T-helper 1 cell treated with Interleukin-12 subunit alpha and Interleukin-12 subunit beta and Interleukin-4 antibody, amounts not matched to agents 30 μg/mL and 1 μg/mL, for 36 hours (primary cell): ENCODE measurements at regions not wholly inside any gene's neighbourhood (a gene's known extent, or its start where the extent isn't known, plus 50 kb on each side); places are given as distances from the start of the nearest gene placed in this dataset.

ENCODE experiments used
- H3K27ac Mint-ChIP-seq: one replicate; pipeline ENCODE4 v1.8.0; 2021; ENCODE audit warnings: mild to moderate bottlenecking, mixed read lengths
- H3K27me3 Mint-ChIP-seq: one replicate; pipeline ENCODE4 v1.8.0; 2021; ENCODE audit warnings: low read depth, mixed read lengths
- H3K36me3 Mint-ChIP-seq: one replicate; pipeline ENCODE4 v1.8.0; 2021; ENCODE audit warnings: low read depth, mixed read lengths
- H3K4me1 Mint-ChIP-seq: one replicate; pipeline ENCODE4 v1.8.0; 2021; ENCODE audit warnings: low read depth, mixed read lengths
- H3K4me3 Mint-ChIP-seq: one replicate; pipeline ENCODE4 v1.8.0; 2021; ENCODE audit warnings: mild to moderate bottlenecking, moderate library complexity, mixed read lengths
- H3K9me3 Mint-ChIP-seq: one replicate; pipeline ENCODE4 v1.8.0; 2021; ENCODE audit warnings: mixed read lengths

DNA sequence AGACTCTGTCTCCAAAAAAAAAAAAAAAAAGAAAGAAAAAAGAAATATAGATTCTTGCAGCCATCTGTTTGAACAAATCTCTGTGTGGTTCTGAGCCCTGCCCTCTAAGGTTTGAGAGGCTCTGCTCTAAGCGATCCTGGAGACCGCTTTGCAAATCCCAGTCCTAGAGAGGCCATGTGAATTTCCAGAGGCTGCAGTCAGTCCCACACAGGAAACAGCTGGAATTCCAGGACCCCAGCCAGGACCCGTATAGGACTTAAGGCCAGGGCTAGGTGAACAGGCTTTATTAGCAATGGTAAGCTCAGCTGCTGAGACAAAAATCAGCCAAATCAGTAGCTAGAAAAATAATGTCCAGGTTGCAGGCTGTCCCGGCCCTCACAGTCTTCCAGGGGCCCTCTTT, 154.8 kb downstream of the RPS24 start:
- no peaks in the 10 kb centered on the region for H3K27me3 Mint-ChIP-seq
- H3K4me1 Mint-ChIP-seq, result no peaks in the 10 kb centered on the region
- H3K36me3 Mint-ChIP-seq, result no peaks in the 10 kb centered on the region
- H3K9me3 Mint-ChIP-seq, result peaks cover 4% of the 10 kb centered on the region
- no peak overlapping the region for H3K27ac Mint-ChIP-seq
- H3K4me3 Mint-ChIP-seq, result no peak overlapping the region

- Mint-ChIP-seq H3K27me3 (no peaks in the 10 kb centered on the region), H3K9me3 (peaks cover 7% of the 10 kb centered on the region), H3K27ac (no peak overlapping the region), H3K4me1 (no peaks in the 10 kb centered on the region), H3K36me3 (no peaks in the 10 kb centered on the region), H3K4me3 (no peak overlapping the region)
Observed at GRCh38 chr10:78190051-78190825, 156.6 kb downstream of the RPS24 start.

- peaks cover 7% of the 10 kb centered on the region for H3K9me3 Mint-ChIP-seq
Observed at GRCh38 chr10:78191301-78191700, 157.6 kb downstream of the RPS24 start.

DNA sequence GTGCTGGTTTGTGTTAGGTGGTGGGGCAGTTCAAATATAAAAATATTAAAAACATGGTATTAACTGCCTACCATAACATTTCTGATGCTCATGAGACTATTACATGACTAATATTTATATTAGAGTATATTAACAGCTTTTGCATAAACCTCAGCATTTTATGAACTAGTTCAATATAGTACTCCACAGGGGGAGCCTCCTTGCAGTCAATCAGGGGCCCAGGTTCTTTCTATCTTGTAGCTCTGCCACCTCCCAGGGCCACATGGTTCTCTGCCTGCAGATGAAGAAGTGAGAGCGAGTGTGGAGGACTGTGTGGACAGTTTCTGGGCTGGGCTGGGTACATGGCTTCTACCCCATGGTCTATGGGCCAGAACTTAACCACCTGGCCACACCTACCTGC, 159.5 kb downstream of the RPS24 start:
- H3K9me3 Mint-ChIP-seq, result peaks cover 7% of the 10 kb centered on the region
- H3K27me3 Mint-ChIP-seq, result no peaks in the 10 kb centered on the region
- H3K36me3 Mint-ChIP-seq, result no peaks in the 10 kb centered on the region
- no peaks in the 10 kb centered on the region for H3K4me1 Mint-ChIP-seq
- no peak overlapping the region for H3K27ac Mint-ChIP-seq
- H3K4me3 Mint-ChIP-seq, result no peak overlapping the region

More at GRCh38 chr10:78191301-78191700, 157.6 kb downstream of the RPS24 start:
- no peak overlapping the region for H3K4me3 Mint-ChIP-seq
- no peaks in the 10 kb centered on the region for H3K36me3 Mint-ChIP-seq
- H3K27ac Mint-ChIP-seq, result no peak overlapping the region
- no peaks in the 10 kb centered on the region for H3K4me1 Mint-ChIP-seq
- no peaks in the 10 kb centered on the region for H3K27me3 Mint-ChIP-seq

DNA sequence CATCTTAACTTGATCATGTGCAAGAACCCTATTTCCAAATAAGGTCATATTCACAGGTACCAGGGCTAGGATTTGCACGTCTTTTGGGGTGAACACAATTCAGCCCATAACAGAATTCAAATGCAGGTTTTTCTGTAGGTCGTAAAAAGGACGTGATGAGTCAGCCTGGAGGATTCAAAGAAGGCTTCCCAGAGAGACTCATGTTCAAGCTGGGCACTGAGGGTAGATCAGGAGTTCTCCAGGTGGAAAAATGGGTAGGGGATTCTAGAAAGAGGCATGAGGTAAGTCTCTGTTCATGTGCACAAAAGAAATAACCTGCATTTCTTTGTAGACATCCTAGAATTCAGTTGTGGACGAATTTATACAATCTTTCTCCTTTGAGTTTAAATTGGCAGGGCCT, 160.4 kb downstream of the RPS24 start:
- Mint-ChIP-seq H3K36me3 (no peaks in the 10 kb centered on the region), H3K4me1 (no peaks in the 10 kb centered on the region), H3K27me3 (no peaks in the 10 kb centered on the region), H3K4me3 (no peak overlapping the region), H3K27ac (no peak overlapping the region), H3K9me3 (peaks cover 7% of the 10 kb centered on the region)

GRCh38 chr10:78194539-78195402, 161.1 kb downstream of the RPS24 start:
- Mint-ChIP-seq H3K27ac (no peak overlapping the region), H3K27me3 (no peaks in the 10 kb centered on the region), H3K36me3 (no peaks in the 10 kb centered on the region)

GRCh38 chr10:78196396-78196795, 162.7 kb downstream of the RPS24 start:
- Mint-ChIP-seq H3K4me1 (no peaks in the 10 kb centered on the region), H3K27me3 (no peaks in the 10 kb centered on the region), H3K9me3 (peaks cover 7% of the 10 kb centered on the region), H3K4me3 (no peak overlapping the region), H3K27ac (no peak overlapping the region), H3K36me3 (no peaks in the 10 kb centered on the region)

More at GRCh38 chr10:78194539-78195402, 161.1 kb downstream of the RPS24 start:
- H3K4me3 Mint-ChIP-seq, result no peak overlapping the region
- H3K4me1 Mint-ChIP-seq, result no peaks in the 10 kb centered on the region
- peaks cover 7% of the 10 kb centered on the region for H3K9me3 Mint-ChIP-seq

- Mint-ChIP-seq H3K27me3 (no peaks in the 10 kb centered on the region), H3K27ac (no peak overlapping the region), H3K36me3 (no peaks in the 10 kb centered on the region)
Observed at GRCh38 chr10:78196964-78197363, 163.3 kb downstream of the RPS24 start.

GRCh38 chr10:78197628-78198272, 164.1 kb downstream of the RPS24 start:
- peaks cover 7% of the 10 kb centered on the region for H3K9me3 Mint-ChIP-seq
- no peaks in the 10 kb centered on the region for H3K27me3 Mint-ChIP-seq
- no peaks in the 10 kb centered on the region for H3K4me1 Mint-ChIP-seq
- H3K4me3 Mint-ChIP-seq, result no peak overlapping the region
- no peaks in the 10 kb centered on the region for H3K36me3 Mint-ChIP-seq
- H3K27ac Mint-ChIP-seq, result no peak overlapping the region

More at GRCh38 chr10:78196964-78197363, 163.3 kb downstream of the RPS24 start:
- Mint-ChIP-seq H3K4me1 (no peaks in the 10 kb centered on the region), H3K4me3 (no peak overlapping the region), H3K9me3 (peaks cover 7% of the 10 kb centered on the region)

- Mint-ChIP-seq H3K9me3 (no peaks in the 10 kb centered on the region), H3K27ac (no peak overlapping the region), H3K27me3 (no peaks in the 10 kb centered on the region), H3K4me1 (no peaks in the 10 kb centered on the region), H3K36me3 (no peaks in the 10 kb centered on the region), H3K4me3 (no peak overlapping the region)
Observed at GRCh38 chr10:78199005-78199725, 165.5 kb downstream of the RPS24 start.

GRCh38 chr10:78199759-78200158, 166.1 kb downstream of the RPS24 start:
- Mint-ChIP-seq H3K9me3 (no peaks in the 10 kb centered on the region), H3K4me3 (no peak overlapping the region), H3K27me3 (no peaks in the 10 kb centered on the region), H3K4me1 (no peaks in the 10 kb centered on the region), H3K36me3 (no peaks in the 10 kb centered on the region), H3K27ac (no peak overlapping the region)

DNA sequence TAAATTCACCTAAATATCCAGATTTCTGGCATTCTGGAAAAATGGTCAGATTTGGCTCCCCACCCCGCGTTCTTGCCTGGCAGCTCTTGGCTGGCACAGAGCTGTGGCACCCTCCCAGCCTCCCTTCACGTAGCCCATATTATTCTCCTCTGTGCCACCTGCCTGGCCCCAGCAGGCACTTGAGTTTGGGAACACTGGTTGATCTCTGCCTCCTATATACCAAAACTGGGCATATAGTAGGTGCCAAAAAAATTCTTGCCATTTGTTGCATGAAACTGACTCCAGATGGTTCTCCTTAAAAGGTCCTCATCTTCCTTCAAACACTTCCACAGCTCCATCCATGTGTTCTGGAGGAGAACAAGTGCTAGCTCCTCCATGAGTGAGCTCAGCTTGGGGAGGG, 167.0 kb downstream of the RPS24 start:
- H3K4me3 Mint-ChIP-seq, result no peak overlapping the region
- no peaks in the 10 kb centered on the region for H3K27me3 Mint-ChIP-seq
- no peak overlapping the region for H3K27ac Mint-ChIP-seq
- H3K36me3 Mint-ChIP-seq, result no peaks in the 10 kb centered on the region
- peaks cover 2% of the 10 kb centered on the region for H3K4me1 Mint-ChIP-seq
- no peaks in the 10 kb centered on the region for H3K9me3 Mint-ChIP-seq

- no peaks in the 10 kb centered on the region for H3K27me3 Mint-ChIP-seq
- no peak overlapping the region for H3K4me3 Mint-ChIP-seq
- H3K36me3 Mint-ChIP-seq, result no peaks in the 10 kb centered on the region
- H3K9me3 Mint-ChIP-seq, result no peaks in the 10 kb centered on the region
- H3K4me1 Mint-ChIP-seq, result peaks cover 2% of the 10 kb centered on the region
- H3K27ac Mint-ChIP-seq, result no peak overlapping the region
Observed at GRCh38 chr10:78202386-78202785, 168.7 kb downstream of the RPS24 start.
